A172 (cell line): ENCODE measurements at regions not wholly inside any gene's neighbourhood (a gene's known extent, or its start where the extent isn't known, plus 50 kb on each side); places are given as distances from the start of the nearest gene placed in this dataset.
"Not testable (repeated sequence)": the region's sequence is repeated elsewhere in the genome, so short reads cannot be mapped to it uniquely, and the experiment has no call there.

Source experiments
- DNase-seq: peaks from one replicate; pipeline ENCODE4 v3.0.0-alpha.2; 2015; ENCODE audit warnings: low spot score

DNA sequence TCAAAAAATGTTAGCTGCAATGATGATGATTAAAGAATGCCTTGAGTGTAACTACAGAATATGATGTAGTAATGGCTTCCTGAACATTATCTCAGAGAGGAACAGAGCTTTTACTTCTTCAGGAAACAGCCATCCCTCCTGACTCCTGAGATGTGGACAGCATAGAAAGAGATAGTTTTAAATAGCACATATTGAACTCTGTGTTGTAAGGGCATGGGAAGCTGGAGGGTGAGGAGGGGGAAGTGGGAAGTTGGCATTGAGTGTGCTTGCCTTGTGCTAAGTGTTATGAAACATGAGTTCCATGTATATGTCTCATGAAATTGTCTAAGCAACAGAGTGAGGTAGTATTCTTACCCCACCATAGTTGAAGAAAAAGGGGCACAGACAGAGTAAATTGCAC lies 161.5 kb upstream of the SLC28A3 start:
- no peak for DNase-seq

DNA sequence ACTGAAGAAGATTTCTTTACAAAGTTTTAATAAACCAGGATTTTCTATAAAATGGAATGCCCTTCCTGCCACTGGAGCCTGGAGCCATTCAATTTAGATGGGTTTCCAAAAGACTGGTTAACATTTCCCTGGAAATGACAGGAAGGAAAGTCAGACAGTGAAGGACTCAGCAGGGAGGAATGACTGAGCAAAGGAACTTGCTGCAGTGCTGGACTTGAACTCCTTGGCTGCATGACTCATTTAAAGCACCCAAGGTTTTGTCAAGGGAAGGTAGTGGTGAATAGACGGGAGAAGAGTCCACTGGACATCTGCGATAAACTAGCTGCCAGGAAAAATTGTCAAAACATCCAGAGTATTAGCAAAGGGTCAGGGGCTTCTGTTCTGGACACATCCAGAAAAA lies 163.8 kb upstream of the SLC28A3 start:
- no peak for DNase-seq

DNA sequence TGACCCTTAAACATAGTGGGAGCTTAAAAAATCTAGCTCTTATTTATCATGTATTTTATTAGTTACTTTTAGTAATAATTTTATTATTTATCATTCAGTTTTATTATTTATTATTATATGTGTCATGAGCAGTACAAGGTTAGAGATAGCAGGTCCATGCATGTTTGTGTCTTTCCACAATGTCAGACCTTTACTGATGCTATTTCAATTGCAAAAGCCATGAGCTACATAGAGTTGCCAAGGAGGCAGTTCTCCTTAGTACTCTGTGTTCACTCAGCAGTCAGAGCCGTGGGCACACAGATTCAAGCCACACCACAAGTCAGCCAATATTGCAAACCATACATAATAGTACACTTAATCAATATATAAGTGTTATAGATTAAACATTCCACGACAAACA lies 157.9 kb upstream of the NTRK2 start:
- DNase-seq, result no peak

DNA sequence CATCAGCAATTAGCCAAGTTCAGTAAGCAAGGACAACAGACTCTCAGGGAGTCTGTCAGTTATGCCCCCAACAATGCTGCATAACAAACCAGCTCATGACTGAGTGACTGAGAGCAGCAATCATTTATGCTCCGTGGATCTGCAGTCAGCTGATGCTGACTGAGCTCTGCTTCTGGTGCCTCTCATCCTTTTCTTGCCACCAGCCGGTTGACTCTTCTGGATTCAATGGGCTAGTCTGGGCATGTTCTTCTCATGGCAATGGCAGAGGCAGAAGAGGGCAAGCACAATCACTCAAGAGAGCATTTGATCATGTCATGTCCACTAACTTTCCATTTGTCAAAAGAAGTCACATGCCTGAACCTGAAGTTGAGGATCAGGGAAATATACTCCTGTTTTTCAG lies 157.0 kb upstream of the NTRK2 start:
- no peak for DNase-seq

DNA sequence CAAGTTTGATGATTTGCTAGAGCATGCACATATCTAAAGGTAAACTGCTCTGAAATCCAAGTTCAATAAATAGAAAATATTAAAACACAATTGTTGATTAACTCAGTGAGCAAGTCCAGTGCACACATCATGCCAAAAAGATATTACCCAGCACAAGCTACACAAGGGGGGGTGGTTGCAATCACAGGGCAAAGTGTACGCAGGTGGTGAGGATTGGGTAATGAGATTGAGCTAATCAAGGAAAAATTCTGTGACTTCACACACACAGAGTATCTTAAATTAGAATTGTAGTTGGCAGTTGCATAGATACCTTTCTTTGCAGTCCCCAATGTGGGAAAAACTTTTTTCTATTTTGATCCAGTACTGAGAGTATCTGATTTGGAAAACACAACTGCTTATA lies 156.1 kb upstream of the NTRK2 start:
- no peak for DNase-seq

DNA sequence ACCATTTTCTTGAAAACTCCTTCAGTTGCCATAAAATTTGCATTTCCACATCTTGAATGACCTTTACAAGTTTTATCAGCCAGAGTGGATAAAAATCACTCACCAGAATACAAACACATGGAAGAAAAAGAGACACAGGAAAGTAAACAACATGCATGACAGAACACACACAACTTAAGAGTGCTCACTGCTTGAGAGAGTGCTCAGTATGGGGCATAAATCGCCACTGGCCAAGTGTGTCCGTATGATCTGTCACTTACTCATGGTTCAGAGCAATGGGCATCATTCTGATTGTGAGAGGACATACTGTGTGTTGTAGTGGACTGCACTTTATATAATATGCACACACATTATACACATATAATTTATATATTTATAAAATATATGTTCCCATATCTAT lies 155.6 kb upstream of the NTRK2 start:
- DNase-seq, result no peak

DNA sequence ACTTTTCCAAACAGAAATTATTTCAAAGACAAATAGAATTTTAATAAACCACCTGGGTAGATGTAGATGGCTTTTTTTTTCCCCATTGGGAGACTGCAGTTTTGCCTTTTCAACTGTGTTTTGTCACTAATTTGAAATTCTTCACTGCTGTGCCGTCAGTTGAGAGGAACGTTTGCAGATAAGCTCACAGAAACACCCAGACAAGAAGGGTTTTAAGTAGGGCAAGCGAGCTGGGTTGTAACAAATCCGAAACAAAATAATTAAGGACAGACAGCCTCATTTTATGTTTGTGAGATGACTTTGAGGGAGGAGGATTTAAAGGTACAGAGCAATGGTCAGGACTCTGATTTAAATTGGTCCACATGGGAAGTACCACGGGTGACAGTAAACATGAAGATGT lies 155.1 kb upstream of the NTRK2 start:
- no peak for DNase-seq

DNA sequence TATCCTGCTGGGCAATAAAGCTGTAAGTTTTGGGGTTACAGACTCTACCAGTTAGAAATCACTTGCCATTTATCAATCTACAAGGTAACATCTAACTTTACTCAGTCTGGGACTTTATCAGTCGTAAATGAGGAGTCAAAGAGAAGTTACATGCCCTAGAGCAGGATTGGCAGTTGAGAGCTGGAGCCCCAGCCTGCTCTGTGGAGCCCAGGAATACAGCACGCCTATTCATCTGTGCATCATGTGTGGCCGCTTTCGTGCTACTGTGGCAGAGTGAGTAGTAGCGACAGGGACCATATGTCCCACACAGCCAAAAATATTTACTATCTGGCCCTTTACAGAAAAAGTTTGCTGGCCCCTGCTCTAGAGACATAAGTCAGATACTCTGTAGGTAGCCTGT lies 152.5 kb upstream of the NTRK2 start:
- DNase-seq, result no peak

DNA sequence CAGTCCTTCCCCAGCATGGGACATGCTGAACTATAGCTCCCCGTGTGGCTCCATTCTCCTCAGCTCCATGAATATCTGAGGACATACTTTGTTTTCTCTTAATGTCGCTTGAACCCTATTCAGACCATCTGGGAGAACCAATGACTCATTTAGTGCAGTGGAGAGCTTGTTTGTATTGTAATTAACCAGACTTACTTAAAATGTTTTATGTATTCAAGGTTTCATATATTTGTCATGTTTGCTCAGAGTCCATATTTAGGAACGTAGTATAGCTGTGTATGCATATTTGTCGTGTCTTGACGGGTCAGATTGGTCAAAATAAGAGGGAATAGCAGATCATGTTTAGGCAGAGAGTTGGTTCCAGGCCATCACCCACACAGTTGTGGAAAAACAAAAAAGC lies 150.1 kb upstream of the NTRK2 start:
- no peak for DNase-seq

DNA sequence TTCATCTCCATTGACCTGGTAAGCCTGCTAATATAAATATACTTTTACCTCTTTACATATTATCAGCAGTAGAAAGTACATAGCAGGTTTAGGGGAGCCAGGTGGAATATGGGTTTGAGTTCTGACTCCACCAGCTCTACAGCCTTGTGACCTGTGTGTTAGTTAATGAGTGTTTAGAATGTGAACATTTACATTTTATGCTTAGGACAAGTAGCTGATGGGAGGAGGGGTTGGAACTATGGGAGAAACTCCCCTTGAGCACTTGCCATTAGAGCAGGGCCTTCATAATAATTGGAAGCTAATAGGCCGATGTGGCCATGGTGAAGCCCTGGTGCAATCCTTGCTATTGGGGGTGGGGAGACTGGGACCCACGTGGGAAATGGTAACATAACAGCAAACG lies 148.3 kb upstream of the NTRK2 start:
- no peak for DNase-seq

DNA sequence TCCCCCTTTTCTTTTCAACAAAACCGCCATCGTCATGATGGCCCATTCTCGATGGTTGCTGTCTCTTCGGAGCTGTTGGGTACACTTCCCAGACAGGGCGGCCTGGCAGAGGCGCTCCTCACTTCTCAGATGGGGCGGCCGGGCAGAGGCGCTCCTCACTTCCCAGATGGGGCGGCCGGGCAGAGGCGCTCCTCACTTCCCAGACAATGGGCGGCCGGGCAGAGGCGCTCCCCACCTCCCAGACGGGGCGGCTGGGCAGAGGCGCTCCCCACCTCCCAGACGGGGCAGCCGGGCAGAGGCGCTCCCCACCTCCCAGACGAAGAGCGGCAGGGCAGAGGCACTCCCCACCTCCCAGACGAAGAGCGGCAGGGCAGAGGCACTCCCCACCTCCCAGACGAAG lies 143.3 kb upstream of the NTRK2 start:
- not testable (repeated sequence) for DNase-seq

DNA sequence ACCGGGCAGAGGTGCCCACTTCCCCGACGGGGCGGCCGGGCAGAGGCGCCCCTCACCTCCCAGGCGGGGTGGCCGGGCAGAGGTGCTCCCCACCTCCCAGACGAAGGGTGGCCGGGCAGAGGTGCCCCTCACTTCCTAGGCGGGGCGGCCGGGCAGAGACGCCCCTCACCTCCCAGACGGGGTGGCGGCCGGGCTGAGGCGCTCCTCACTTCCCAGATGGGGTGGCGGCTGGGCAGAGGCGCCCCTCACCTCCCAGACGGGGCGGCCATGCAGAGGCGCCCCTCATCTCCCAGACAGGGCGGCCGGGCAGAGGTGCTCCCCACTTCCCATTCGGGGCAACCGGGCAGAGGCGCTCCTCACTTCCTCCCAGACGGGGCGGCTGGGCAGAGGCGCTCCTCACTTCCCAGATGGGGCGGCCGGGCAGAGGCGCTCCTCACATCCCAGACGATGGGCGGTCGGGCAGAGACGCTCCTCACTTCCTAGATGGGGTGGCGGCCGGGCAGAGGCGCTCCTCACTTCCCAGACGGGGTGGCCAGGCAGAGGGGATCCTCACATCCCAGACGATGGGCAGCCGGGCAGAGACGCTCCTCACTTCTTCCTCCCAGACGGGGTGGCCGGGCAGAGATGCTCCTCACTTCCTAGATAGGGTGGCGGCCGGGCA lies 142.3 kb upstream of the NTRK2 start:
- DNase-seq, result not testable (repeated sequence)

DNA sequence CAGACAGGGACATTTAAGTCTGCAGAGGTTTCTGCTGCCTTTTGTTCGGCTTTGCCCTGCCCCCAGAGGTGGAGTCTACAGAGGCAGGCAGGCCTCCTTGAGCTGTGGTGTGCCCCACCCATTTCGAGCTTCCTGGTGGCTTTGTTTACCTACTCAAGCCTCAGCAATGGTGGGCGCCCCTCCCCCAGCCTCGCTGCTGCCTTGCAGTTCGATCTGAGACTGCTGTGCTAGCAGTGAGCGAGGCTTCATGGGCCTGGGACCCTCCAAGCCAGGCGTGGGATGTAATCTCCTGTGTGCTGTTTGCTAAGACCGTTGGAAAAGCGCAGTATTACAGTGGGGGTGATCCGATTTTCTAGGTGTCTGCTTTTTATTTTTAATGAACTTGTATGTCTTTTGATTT lies 133.6 kb upstream of the NTRK2 start:
- DNase-seq, result not testable (repeated sequence)

DNA sequence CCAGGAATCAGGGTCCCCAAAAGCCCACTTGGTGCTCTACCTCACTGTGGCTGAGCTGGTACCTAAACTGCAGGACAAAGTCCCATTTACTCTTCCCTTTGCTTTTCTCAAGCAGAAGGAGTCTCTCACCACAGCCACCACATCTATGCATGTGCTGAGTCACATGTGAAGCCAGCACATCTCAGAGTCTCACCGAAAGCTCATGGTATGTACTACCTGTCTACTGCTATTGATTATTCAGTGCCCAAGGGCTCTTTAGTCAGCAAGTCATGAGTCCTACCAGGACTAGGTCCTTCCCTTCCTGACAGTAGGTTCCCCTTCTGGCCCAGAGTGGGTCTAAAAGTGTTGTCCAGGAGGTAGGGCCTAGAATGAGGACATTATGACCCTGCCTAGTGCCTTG lies 130.7 kb upstream of the NTRK2 start:
- DNase-seq, result no peak

DNA sequence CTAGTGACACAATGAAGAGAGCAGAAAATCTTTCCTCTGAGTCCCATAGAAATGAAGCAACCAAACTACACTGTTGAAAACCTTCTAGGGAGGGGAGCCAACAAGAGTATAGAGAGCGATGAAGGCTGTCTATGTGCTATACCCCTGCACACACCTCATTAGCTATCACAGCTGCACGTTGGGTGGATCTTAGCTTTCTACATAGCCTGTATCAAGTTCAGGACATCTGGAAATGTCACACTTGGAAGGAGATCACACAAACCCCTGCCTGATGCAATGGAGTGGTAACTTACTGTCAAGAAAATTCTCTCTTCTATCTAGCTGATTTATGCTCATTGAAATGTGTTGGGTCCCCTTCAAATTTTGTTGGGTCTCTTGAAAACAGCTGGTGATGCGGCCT lies 127.0 kb upstream of the NTRK2 start:
- no peak for DNase-seq

DNA sequence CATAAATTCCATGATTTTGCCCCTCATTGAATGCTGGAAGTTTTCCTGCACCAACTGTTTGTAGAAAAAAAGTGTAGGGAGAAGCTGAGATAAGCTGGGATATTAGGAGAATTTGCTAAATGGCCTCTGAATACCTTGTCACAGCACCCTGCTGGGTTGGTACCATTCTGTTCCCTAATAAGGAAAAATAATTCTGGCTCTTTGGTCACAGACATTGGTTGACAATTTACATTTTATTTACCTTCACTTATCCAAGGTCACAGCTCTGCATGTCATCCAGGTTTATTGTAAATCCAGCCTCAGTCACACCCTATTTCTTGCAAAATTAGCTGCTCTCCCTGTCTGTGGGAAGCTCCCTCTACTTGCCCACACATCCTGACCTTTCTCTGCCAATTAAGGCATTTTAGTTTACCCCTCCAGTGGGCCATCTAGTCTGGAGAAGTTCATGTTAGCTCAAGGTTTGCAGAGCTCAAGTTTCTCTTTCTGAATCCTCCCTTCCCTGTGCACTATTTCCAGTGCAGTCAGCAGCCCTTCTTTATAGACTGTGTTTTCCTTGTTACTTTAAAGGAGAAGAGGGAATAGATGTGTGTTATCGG lies 115.4 kb upstream of the NTRK2 start:
- no peak for DNase-seq

DNA sequence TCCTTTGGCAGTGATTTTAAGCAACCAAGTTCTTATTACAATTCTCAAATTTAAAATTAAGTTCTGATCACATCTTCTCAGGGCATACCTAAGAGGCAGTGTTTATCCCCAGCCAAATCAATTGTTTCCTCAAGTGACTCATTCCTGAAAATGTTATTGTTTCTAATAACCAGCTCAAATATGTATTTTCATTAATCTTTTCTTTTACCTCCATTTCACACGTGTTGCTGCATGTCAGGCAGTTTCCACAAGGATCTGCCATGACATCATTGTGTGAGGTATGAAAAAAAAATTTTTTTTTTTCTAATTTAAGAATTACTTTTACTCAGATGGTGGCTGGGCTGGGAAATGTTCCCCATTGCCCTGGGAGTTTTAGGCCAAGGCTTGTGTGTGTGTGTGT lies 113.0 kb upstream of the NTRK2 start:
- DNase-seq, result no peak

DNA sequence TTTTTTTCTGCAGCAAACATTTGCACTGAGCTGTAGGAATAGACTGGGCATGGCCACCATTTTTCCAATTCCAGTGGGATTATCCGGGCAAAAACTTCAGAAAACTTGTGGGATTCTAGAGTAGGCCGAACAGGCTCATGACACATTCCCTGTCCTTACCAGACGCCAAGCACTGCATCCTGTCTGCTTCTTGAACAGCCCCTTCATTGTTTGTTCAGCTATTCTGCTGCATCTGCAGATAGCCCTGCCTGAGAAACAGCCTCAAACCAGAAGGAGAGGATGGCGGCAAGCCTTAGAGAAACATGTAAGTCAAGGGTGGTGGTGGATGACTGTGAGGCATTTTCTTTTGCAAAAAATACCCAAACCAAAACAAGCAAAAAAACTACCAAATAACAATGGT lies 111.8 kb upstream of the NTRK2 start:
- no peak for DNase-seq

DNA sequence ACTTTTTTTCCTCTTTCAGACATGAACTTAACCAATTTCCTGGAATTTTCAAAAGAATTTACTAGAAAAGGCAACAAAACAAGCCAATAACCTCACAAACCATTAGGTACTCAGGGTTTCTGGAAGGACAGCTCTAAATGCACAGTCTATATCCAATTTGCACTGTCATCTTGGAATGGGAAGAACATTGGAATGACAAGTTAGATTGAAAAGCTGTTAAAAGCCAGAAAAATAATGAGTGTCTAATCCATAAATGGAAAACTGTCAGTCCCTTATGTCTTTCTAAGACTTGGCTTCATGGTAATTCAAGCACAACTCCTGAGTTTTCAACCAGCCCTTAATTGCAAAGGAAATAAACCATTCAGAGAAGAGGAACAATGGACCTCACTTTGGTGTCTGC lies 105.8 kb upstream of the NTRK2 start:
- DNase-seq, result no peak

DNA sequence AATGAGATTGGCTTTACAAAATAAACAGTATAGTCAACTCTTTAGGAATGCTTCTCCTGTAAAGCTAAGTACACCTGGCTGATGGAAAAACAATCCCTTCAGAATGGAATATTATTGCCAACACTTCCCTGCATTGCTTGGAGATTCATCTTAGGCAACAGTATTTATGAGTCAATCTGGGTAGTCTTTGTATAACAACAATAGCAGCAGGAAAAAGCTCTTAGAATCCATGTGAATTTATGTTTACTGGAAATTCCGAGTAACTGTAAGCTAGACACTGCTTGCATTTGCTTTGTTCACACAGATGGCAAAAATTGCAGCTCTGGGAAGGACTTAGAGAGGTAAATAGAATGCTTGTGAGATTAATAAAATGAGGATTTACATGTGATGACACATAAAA lies 101.7 kb upstream of the NTRK2 start:
- no peak for DNase-seq

DNA sequence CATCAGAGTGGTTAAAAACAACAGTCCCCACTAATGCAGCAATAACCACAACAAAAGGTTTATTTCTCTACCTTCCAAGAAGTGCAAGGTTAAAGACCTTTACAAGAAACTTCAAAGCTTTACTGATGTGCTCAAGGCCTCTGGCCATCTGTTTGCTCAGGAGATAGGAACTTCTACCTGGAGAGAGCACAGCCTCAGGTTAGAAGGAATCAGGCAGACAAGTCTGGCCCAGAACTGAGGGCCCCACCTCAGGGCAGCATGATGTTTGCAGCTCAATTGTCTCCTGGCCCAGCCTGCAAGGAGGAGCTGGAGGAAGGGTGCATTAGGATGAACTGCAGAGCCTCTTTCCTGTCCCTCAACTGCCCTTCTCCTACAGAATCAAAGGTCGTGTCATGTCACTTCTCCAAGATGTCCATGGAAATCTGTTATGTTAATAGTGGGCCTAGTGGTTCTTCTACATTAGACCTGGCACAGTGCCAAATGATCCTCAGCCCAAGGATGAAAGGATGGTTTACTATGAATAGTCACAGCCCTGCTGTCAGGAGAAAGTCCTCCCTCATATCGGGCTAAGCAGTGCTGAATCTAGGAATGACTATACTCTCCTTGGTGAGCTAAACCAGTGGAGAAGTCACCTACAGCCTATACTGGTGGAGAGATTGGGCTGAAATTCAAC lies 98.9 kb upstream of the NTRK2 start:
- no peak for DNase-seq

DNA sequence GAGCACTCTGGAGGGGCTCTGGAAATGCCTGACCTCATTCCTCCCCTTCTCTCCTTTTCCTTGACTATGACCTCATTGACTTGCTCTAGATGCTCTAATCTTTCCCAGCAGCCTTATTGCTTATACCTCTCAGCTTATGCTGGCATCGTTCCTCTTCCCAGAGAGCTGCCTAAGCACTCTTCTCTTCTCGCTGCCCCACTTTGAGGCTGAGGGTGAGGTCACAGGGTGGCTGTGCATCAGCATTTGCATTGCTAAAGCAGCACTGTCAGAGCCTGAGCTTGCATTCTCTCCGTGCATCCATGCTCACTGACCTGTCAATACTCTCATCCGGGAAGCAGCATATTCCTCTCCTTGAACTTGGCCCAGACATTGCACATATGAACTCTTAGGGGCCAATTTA lies 96.4 kb upstream of the NTRK2 start:
- DNase-seq, result no peak

DNA sequence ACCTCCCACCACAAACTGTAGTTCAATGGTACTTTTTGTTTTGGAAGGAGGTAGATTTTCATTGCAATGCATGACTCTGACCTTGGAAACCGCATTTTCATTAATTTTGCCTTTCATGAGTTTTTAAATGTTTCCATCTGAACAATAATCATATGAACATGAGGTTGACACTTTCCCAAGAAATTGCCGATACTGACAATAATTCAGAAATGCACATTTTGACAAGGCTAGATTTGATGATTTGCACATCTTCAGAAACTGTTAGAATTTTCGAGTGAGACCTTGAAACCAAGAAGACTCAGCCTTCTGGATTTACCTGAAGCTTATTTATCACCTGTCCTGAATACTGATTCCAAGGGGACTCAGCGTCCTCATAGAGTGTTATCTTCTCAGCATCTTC lies 93.8 kb upstream of the NTRK2 start:
- no peak for DNase-seq

DNA sequence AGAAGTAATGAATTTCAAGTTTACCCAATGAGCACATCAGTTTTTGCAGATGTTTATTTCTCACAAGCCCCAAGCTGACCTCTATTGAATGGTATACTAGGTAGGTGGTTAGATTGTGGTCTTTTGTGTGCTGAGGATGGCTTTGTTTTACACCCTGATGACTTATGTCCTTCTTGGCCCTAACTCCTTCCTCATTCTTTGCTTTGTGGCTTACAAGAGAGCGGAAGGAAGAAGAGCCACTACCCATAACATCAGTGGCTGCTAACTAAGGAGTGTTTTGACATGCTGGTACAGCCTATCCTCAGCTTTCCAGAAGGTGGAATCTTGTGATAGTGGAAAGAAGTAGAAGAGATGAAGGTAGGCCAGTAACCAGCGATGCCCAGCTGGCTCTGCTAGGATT lies 85.7 kb upstream of the NTRK2 start:
- no peak for DNase-seq
